ENCODE measurements at regions not wholly inside any gene's neighbourhood (a gene's known extent, or its start where the extent isn't known, plus 50 kb on each side); places are given as distances from the start of the nearest gene placed in this dataset.

- TF ChIP-seq CTCF (IDR thresholded peaks at IDR 0.05), result no peak
- no peak for TF ChIP-seq POLR2A (IDR thresholded peaks at IDR 0.05)
Observed at GRCh38 chr22:48511211-48511610, 1316.5 kb downstream of the BRD1 start.
